Panc1 (cell line): ENCODE measurements at regions not wholly inside any gene's neighbourhood (a gene's known extent, or its start where the extent isn't known, plus 50 kb on each side); places are given as distances from the start of the nearest gene placed in this dataset.

Source experiments
- ATAC-seq: fragments of 200-7000 bp; cut with Tn5 transposase; 2 replicates; pipeline ENCODE4 v1.9.1; 2020; ENCODE audit warnings: mild to moderate bottlenecking, moderate library complexity
- BruUV-seq: library from RNA; stranded (reverse); fragments of 400-500 nt; replicated peaks from 2 replicates; lab custom pipeline; 2021; lab: Mats Ljungman, UMichigan
- CTCF ChIA-PET: fragments of 300-600 bp; sonication (Branson Sonifier 250); formaldehyde crosslinking; loops from one replicate; lab custom pipeline; 2022; ENCODE audit warnings: antibody characterized with exemption; lab: Charles Lee
- POLR2A ChIA-PET: fragments of 300-600 bp; sonication (Branson Sonifier 250); formaldehyde crosslinking; loops from one replicate; lab custom pipeline; 2022; ENCODE audit warnings: antibody characterized with exemption; lab: Charles Lee
- DNase-seq: peaks from one replicate; pipeline ENCODE4 v3.0.0-alpha.2; 2010; ENCODE audit warnings: low read depth, low spot score
- H3K27ac ChIP-seq: 2 replicates; pipeline ENCODE4 v1.5.1; 2011; ENCODE audit warnings: mild to moderate bottlenecking, low read length, inconsistent platforms
- H3K27me3 ChIP-seq: fragments of 200-500 bp; sonication (Bioruptor generic); 2 replicates; pipeline ENCODE4 v1.6.0; 2014; ENCODE audit warnings: low read length, inconsistent platforms; ENCODE audit not compliant: control insufficient read depth, insufficient read depth
- H3K36me3 ChIP-seq: fragments of 200-500 bp; sonication (Bioruptor generic); 2 replicates; pipeline ENCODE4 v1.5.1; 2014; ENCODE audit warnings: inconsistent platforms, mild to moderate bottlenecking, low read length, moderate library complexity; ENCODE audit not compliant: control insufficient read depth, insufficient read depth
- H3K4me1 ChIP-seq: 2 replicates; pipeline ENCODE4 v1.5.1; 2011; ENCODE audit warnings: inconsistent platforms, mild to moderate bottlenecking, low read length, moderate library complexity; ENCODE audit not compliant: control insufficient read depth, insufficient read depth
- H3K4me3 ChIP-seq, 2 experiments: 2 replicates each; pipeline ENCODE4 v1.5.1; 2011 to 2012; ENCODE audit warnings: low read depth in 2 of 2, low read length in 2 of 2, mild to moderate bottlenecking in 2 of 2, inconsistent platforms in 1 of 2, moderate library complexity in 1 of 2
- H3K9me3 ChIP-seq: fragments of 200-500 bp; sonication (Bioruptor generic); 2 replicates; pipeline ENCODE4 v1.5.1; 2014; ENCODE audit warnings: low read depth, mild to moderate bottlenecking, inconsistent platforms, low read length, moderate library complexity; ENCODE audit not compliant: control insufficient read depth, insufficient read depth
- CTCF ChIP-seq: fragments of 450-650 bp; IDR thresholded peaks from 2 replicates; pipeline ENCODE4 v1.5.1; 2017; ENCODE audit warnings: mild to moderate bottlenecking
- POLR2AphosphoS5 ChIP-seq: IDR thresholded peaks from 2 replicates; pipeline ENCODE4 v1.6.1; 2012; ENCODE audit warnings: mild to moderate bottlenecking, low read depth, low read length, moderate library complexity
- REST ChIP-seq, 2 experiments: IDR thresholded peaks; 2 replicates each; pipeline ENCODE4 v1.6.1; 2011 to 2012; ENCODE audit warnings: low read depth in 2 of 2, control low read depth in 1 of 2, low read length in 1 of 2, mild to moderate bottlenecking in 1 of 2, moderate library complexity in 1 of 2; ENCODE audit not compliant: insufficient read depth in 1 of 2
- SIN3A ChIP-seq: IDR thresholded peaks from 2 replicates; pipeline ENCODE4 v1.6.1; 2012; ENCODE audit warnings: low read depth, mild to moderate bottlenecking, low read length, moderate library complexity, borderline replicate concordance; ENCODE audit not compliant: insufficient read depth
- TCF7L2 ChIP-seq: IDR thresholded peaks from 2 replicates; pipeline ENCODE4 v1.6.1; 2011; ENCODE audit warnings: mild to moderate bottlenecking, low read depth, low read length, inconsistent platforms
- in situ Hi-C: cut with HindIII; loops from 2 replicates; pipeline ENCODE4 v1.10.0; 2016; ENCODE audit warnings: low sequenced_read_pairs, low pct_unique_long_range_greater_than_20kb
- intact Hi-C: fragments of 100-400 bp; cut with micrococcal nuclease; formaldehyde crosslinking; loops from one replicate; pipeline ENCODE4 v1.10.0; 2022; ENCODE audit not compliant: unreplicated experiment

GRCh38 chr6:100228834-100229441, 234.9 kb upstream of the MCHR2 start:
- Histone ChIP-seq H3K36me3 (no peaks in the 10 kb centered on the region), H3K27ac (peak overlapping the region; percentile 74; the same call in 1 of the 2 replicates), H3K9me3 (no peaks in the 10 kb centered on the region), H3K27me3 (no peaks in the 10 kb centered on the region), H3K4me1 (no peaks in the 10 kb centered on the region; the same call in none of the 2 replicates), H3K4me3 (peak overlapping the region; percentile 50 to 73)
- intact Hi-C loops, result no loop called here
- ChIA-PET CTCF (interaction anchor here (0.7 kb wide), 1 partner anchor 8 kb away, joined by 4 read pairs; no protein-coding TSS in a partner anchor), POLR2A (interaction anchor here (0.6 kb wide), 1 partner anchor 24 kb away, joined by 3 read pairs; no protein-coding TSS in a partner anchor)
- in situ Hi-C loops, result no loop called here
- BruUV-seq, result no TSS peak
- DNase-seq, result peak; percentile 51
- ATAC-seq, result peak; percentile 100
- TF ChIP-seq CTCF, result 0 out of 2 replicates have a peak, but pooled peaks have one; percentile 8
- TF ChIP-seq POLR2AphosphoS5, result no peak

GRCh38 chr6:100228437-100228833, 234.4 kb upstream of the MCHR2 start:
- DNase-seq, result peak; percentile 24
- intact Hi-C loops, result no loop called here
- Histone ChIP-seq H3K4me3 (peak overlapping the region; percentile 50 to 73), H3K36me3 (no peaks in the 10 kb centered on the region), H3K4me1 (no peaks in the 10 kb centered on the region; the same call in none of the 2 replicates), H3K27me3 (no peaks in the 10 kb centered on the region), H3K9me3 (no peaks in the 10 kb centered on the region), H3K27ac (peak overlapping the region; percentile 63; the same call in 1 of the 2 replicates)
- ChIA-PET POLR2A (no interaction called here), CTCF (no interaction called here)
- in situ Hi-C loops, result no loop called here
- BruUV-seq, result no TSS peak
- TF ChIP-seq POLR2AphosphoS5 (no peak), REST (IDR thresholded peaks at IDR 0.05; ENCODE audit: insufficient read depth in 1 of 2, low read depth in 2 of 2, low read length in 1 of 2) (no peak), TCF7L2 (no peak), CTCF (no peak), SIN3A (no peak)
- peak; percentile 11; the same call in 1 of the 2 replicates for ATAC-seq
